PFSK-1 (cell line): ENCODE measurements at regions not wholly inside any gene's neighbourhood (a gene's known extent, or its start where the extent isn't known, plus 50 kb on each side); places are given as distances from the start of the nearest gene placed in this dataset.

Source experiments
- POLR2AphosphoS5 ChIP-seq: IDR thresholded peaks from 2 replicates; pipeline ENCODE4 v1.6.1; 2012; ENCODE audit warnings: low read depth, mild to moderate bottlenecking, control low read depth, low read length, moderate library complexity
- SIN3A ChIP-seq: IDR thresholded peaks from 2 replicates; pipeline ENCODE4 v1.6.1; 2012; ENCODE audit warnings: mild to moderate bottlenecking, low read length, moderate library complexity, borderline replicate concordance; ENCODE audit not compliant: insufficient read depth

GRCh38 chr16:88330971-88331890, 51.5 kb upstream of the ZNF469 start:
- TF ChIP-seq SIN3A = no peak
- TF ChIP-seq POLR2AphosphoS5 = no peak
